ENCODE measurements at regions not wholly inside any gene's neighbourhood (a gene's known extent, or its start where the extent isn't known, plus 50 kb on each side); places are given as distances from the start of the nearest gene placed in this dataset.
"Not testable (repeated sequence)": the region's sequence is repeated elsewhere in the genome, so short reads cannot be mapped to it uniquely, and the experiment has no call there.

GRCh38 chr13:61901946-61902541, 486.4 kb upstream of the PCDH20 start:
- H3K27ac ChIP-seq (ENCODE audit: low read depth in 1 of 2, low read length in 2 of 2) = no peak overlapping the region
- no peak for ATAC-seq (ENCODE audit: low FRiP score)
- intact Hi-C loops (cut with DNase I) = no loop called here
- no peaks in the 10 kb centered on the region for H3K36me3 ChIP-seq (ENCODE audit: control insufficient read depth in 1 of 2, insufficient read depth in 2 of 2, low read length in 1 of 2)
- no peaks in the 10 kb centered on the region for H3K9me3 ChIP-seq (ENCODE audit: control insufficient read depth, low read length)
- H3K27me3 ChIP-seq (ENCODE audit: control insufficient read depth in 1 of 2, insufficient read depth in 2 of 2, low read length in 1 of 2) = no peaks in the 10 kb centered on the region
- H3K4me1 ChIP-seq (ENCODE audit: control insufficient read depth in 1 of 2, insufficient read depth in 2 of 2, low read length in 2 of 2) = no peaks in the 10 kb centered on the region
- no peak overlapping the region for H3K4me3 ChIP-seq (ENCODE audit: low read length in 2 of 2)
- no peak for DNase-seq

GRCh38 chr13:61900033-61900432, 484.4 kb upstream of the PCDH20 start:
- H3K4me3 ChIP-seq (ENCODE audit: low read length in 2 of 2) = no peak overlapping the region
- ATAC-seq (ENCODE audit: low FRiP score) = no peak
- 49 to 61% methylated on average over 3 of the region's 3 CpGs for WGBS, 2 donors
- no peak for DNase-seq
- intact Hi-C loops (cut with DNase I) = no loop called here
- no peaks in the 10 kb centered on the region for H3K36me3 ChIP-seq (ENCODE audit: control insufficient read depth in 1 of 2, insufficient read depth in 2 of 2, low read length in 1 of 2)
- H3K4me1 ChIP-seq (ENCODE audit: control insufficient read depth in 1 of 2, insufficient read depth in 2 of 2, low read length in 2 of 2) = no peaks in the 10 kb centered on the region
- no peaks in the 10 kb centered on the region for H3K9me3 ChIP-seq (ENCODE audit: control insufficient read depth, low read length)
- H3K27me3 ChIP-seq (ENCODE audit: control insufficient read depth in 1 of 2, insufficient read depth in 2 of 2, low read length in 1 of 2) = no peaks in the 10 kb centered on the region
- H3K27ac ChIP-seq (ENCODE audit: low read depth in 1 of 2, low read length in 2 of 2) = no peak overlapping the region

- no peaks in the 10 kb centered on the region for H3K9me3 ChIP-seq (ENCODE audit: control insufficient read depth, low read length)
- DNase-seq (no peak), ATAC-seq (ENCODE audit: low FRiP score) (no peak)
- no peak overlapping the region for H3K27ac ChIP-seq (ENCODE audit: low read depth in 1 of 2, low read length in 2 of 2)
- intact Hi-C loops (cut with DNase I) = no loop called here
- WGBS, 2 donors = 87 to 90% methylated on average over 2 of the region's 2 CpGs
- H3K4me3 ChIP-seq (ENCODE audit: low read length in 2 of 2) = no peak overlapping the region
- no peaks in the 10 kb centered on the region for H3K36me3 ChIP-seq (ENCODE audit: control insufficient read depth in 1 of 2, insufficient read depth in 2 of 2, low read length in 1 of 2)
- H3K27me3 ChIP-seq (ENCODE audit: control insufficient read depth in 1 of 2, insufficient read depth in 2 of 2, low read length in 1 of 2) = no peaks in the 10 kb centered on the region
- H3K4me1 ChIP-seq (ENCODE audit: control insufficient read depth in 1 of 2, insufficient read depth in 2 of 2, low read length in 2 of 2) = no peaks in the 10 kb centered on the region
These were observed 482.6 kb upstream of the PCDH20 start for GRCh38 chr13:61898207-61898606.

GRCh38 chr13:61891401-61891800, 475.8 kb upstream of the PCDH20 start:
- H3K4me1 ChIP-seq (ENCODE audit: control insufficient read depth in 1 of 2, insufficient read depth in 2 of 2, low read length in 2 of 2) = no peaks in the 10 kb centered on the region
- no peaks in the 10 kb centered on the region for H3K9me3 ChIP-seq (ENCODE audit: control insufficient read depth, low read length)
- no peaks in the 10 kb centered on the region for H3K36me3 ChIP-seq (ENCODE audit: control insufficient read depth in 1 of 2, insufficient read depth in 2 of 2, low read length in 1 of 2)
- intact Hi-C loops (cut with DNase I) = no loop called here
- no peak for ATAC-seq (ENCODE audit: low FRiP score)
- DNase-seq = no peak
- no peaks in the 10 kb centered on the region for H3K27me3 ChIP-seq (ENCODE audit: control insufficient read depth in 1 of 2, insufficient read depth in 2 of 2, low read length in 1 of 2)
- H3K4me3 ChIP-seq (ENCODE audit: low read length in 2 of 2) = no peak overlapping the region
- H3K27ac ChIP-seq (ENCODE audit: low read depth in 1 of 2, low read length in 2 of 2) = no peak overlapping the region

GRCh38 chr13:61884830-61885229, 469.2 kb upstream of the PCDH20 start:
- Histone ChIP-seq H3K27ac (ENCODE audit: low read depth in 1 of 2, low read length in 2 of 2) (no peak overlapping the region), H3K27me3 (ENCODE audit: control insufficient read depth in 1 of 2, insufficient read depth in 2 of 2, low read length in 1 of 2) (no peaks in the 10 kb centered on the region), H3K4me1 (ENCODE audit: control insufficient read depth in 1 of 2, insufficient read depth in 2 of 2, low read length in 2 of 2) (no peaks in the 10 kb centered on the region), H3K36me3 (ENCODE audit: control insufficient read depth in 1 of 2, insufficient read depth in 2 of 2, low read length in 1 of 2) (no peaks in the 10 kb centered on the region), H3K9me3 (ENCODE audit: control insufficient read depth, low read length) (no peaks in the 10 kb centered on the region), H3K4me3 (ENCODE audit: low read length in 2 of 2) (no peak overlapping the region)
- DNase-seq (no peak), ATAC-seq (ENCODE audit: low FRiP score) (no peak)
- intact Hi-C loops (cut with DNase I) = no loop called here
- 83 to 84% methylated on average over 4 of the region's 4 CpGs for WGBS, 2 donors

- no peaks in the 10 kb centered on the region for H3K27me3 ChIP-seq (ENCODE audit: control insufficient read depth in 1 of 2, insufficient read depth in 2 of 2, low read length in 1 of 2)
- intact Hi-C loops (cut with DNase I) = no loop called here
- H3K36me3 ChIP-seq (ENCODE audit: control insufficient read depth in 1 of 2, insufficient read depth in 2 of 2, low read length in 1 of 2) = no peaks in the 10 kb centered on the region
- no peaks in the 10 kb centered on the region for H3K4me1 ChIP-seq (ENCODE audit: control insufficient read depth in 1 of 2, insufficient read depth in 2 of 2, low read length in 2 of 2)
- no peak for DNase-seq
- 74 to 77% methylated on average over 3 of the region's 3 CpGs for WGBS, 2 donors
- peaks cover 3% of the 10 kb centered on the region for H3K9me3 ChIP-seq (ENCODE audit: control insufficient read depth, low read length)
- ATAC-seq (ENCODE audit: low FRiP score) = no peak
- H3K4me3 ChIP-seq (ENCODE audit: low read length in 2 of 2) = no peak overlapping the region
- H3K27ac ChIP-seq (ENCODE audit: low read depth in 1 of 2, low read length in 2 of 2) = no peak overlapping the region
These were observed 465.1 kb upstream of the PCDH20 start for GRCh38 chr13:61880578-61881283.

GRCh38 chr13:61878565-61878964, 462.9 kb upstream of the PCDH20 start:
- H3K4me3 ChIP-seq (ENCODE audit: low read length in 2 of 2); H3K36me3 ChIP-seq (ENCODE audit: control insufficient read depth in 1 of 2, insufficient read depth in 2 of 2, low read length in 1 of 2); H3K4me1 ChIP-seq (ENCODE audit: control insufficient read depth in 1 of 2, insufficient read depth in 2 of 2, low read length in 2 of 2); H3K27me3 ChIP-seq (ENCODE audit: control insufficient read depth in 1 of 2, insufficient read depth in 2 of 2, low read length in 1 of 2); intact Hi-C loops (cut with DNase I); ATAC-seq (ENCODE audit: low FRiP score); H3K27ac ChIP-seq (ENCODE audit: low read depth in 1 of 2, low read length in 2 of 2); DNase-seq; H3K9me3 ChIP-seq (ENCODE audit: control insufficient read depth, low read length): not testable (repeated sequence)
- WGBS, 2 donors = 92 to 93% methylated on average over 4 of the region's 4 CpGs

- Histone ChIP-seq H3K4me3 (ENCODE audit: low read length in 2 of 2) (no peak overlapping the region), H3K36me3 (ENCODE audit: control insufficient read depth in 1 of 2, insufficient read depth in 2 of 2, low read length in 1 of 2) (no peaks in the 10 kb centered on the region), H3K9me3 (ENCODE audit: control insufficient read depth, low read length) (peaks cover 6% of the 10 kb centered on the region), H3K27ac (ENCODE audit: low read depth in 1 of 2, low read length in 2 of 2) (no peak overlapping the region), H3K27me3 (ENCODE audit: control insufficient read depth in 1 of 2, insufficient read depth in 2 of 2, low read length in 1 of 2) (no peaks in the 10 kb centered on the region), H3K4me1 (ENCODE audit: control insufficient read depth in 1 of 2, insufficient read depth in 2 of 2, low read length in 2 of 2) (no peaks in the 10 kb centered on the region)
- WGBS, 2 donors = 71 to 84% methylated on average over 2 of the region's 2 CpGs
- ATAC-seq (ENCODE audit: low FRiP score) = no peak
- intact Hi-C loops (cut with DNase I) = no loop called here
- DNase-seq = no peak
These were observed 459.4 kb upstream of the PCDH20 start for GRCh38 chr13:61874970-61875579.

GRCh38 chr13:61873717-61874116, 458.1 kb upstream of the PCDH20 start:
- Histone ChIP-seq H3K27ac (ENCODE audit: low read depth in 1 of 2, low read length in 2 of 2) (no peak overlapping the region), H3K9me3 (ENCODE audit: control insufficient read depth, low read length) (peaks cover 6% of the 10 kb centered on the region), H3K4me1 (ENCODE audit: control insufficient read depth in 1 of 2, insufficient read depth in 2 of 2, low read length in 2 of 2) (no peaks in the 10 kb centered on the region), H3K27me3 (ENCODE audit: control insufficient read depth in 1 of 2, insufficient read depth in 2 of 2, low read length in 1 of 2) (no peaks in the 10 kb centered on the region), H3K4me3 (ENCODE audit: low read length in 2 of 2) (no peak overlapping the region), H3K36me3 (ENCODE audit: control insufficient read depth in 1 of 2, insufficient read depth in 2 of 2, low read length in 1 of 2) (no peaks in the 10 kb centered on the region)
- ATAC-seq (ENCODE audit: low FRiP score) (no peak), DNase-seq (no peak)
- intact Hi-C loops (cut with DNase I) = no loop called here
